Liver (tissue), 3 donors: ENCODE measurements at regions not wholly inside any gene's neighbourhood (a gene's known extent, or its start where the extent isn't known, plus 50 kb on each side); places are given as distances from the start of the nearest gene placed in this dataset.

ENCODE experiments used
- ATF3 ChIP-seq: IDR thresholded peaks from 2 replicates; pipeline ENCODE4 v1.6.1; 2016; ENCODE audit warnings: antibody characterized with exemption
- EGR1 ChIP-seq, 2 donors: IDR thresholded peaks; 2 replicates each; pipeline ENCODE4 v1.6.1; 2016 to 2018; ENCODE audit warnings: antibody characterized with exemption in 2 of 2, low read depth in 2 of 2
- FOXA1 ChIP-seq: IDR thresholded peaks from 2 replicates; pipeline ENCODE4 v1.6.1; 2016; ENCODE audit warnings: antibody characterized with exemption
- GABPA ChIP-seq, 2 donors: IDR thresholded peaks in 1 of 2; conservative IDR thresholded peaks in 1 of 2; 2 replicates each; pipeline ENCODE4 v1.6.1; 2016; ENCODE audit warnings: antibody characterized with exemption in 2 of 2, mild to moderate bottlenecking in 1 of 2, moderate library complexity in 1 of 2
- HNF4A ChIP-seq, 2 donors: conservative IDR thresholded peaks; 2 replicates each; pipeline ENCODE4 v1.6.1; 2016; ENCODE audit warnings: antibody characterized with exemption in 2 of 2, mild to moderate bottlenecking in 2 of 2
- MAX ChIP-seq: IDR thresholded peaks from 2 replicates; pipeline ENCODE4 v1.6.1; 2016; ENCODE audit warnings: antibody characterized with exemption
- RAD21 ChIP-seq, 2 donors: IDR thresholded peaks; 2 replicates each; pipeline ENCODE4 v1.6.1; 2016; ENCODE audit warnings: antibody characterized with exemption in 2 of 2, mild to moderate bottlenecking in 2 of 2
- SP1 ChIP-seq: IDR thresholded peaks from 2 replicates; pipeline ENCODE4 v1.6.1; 2018; ENCODE audit warnings: antibody characterized with exemption, mild to moderate bottlenecking
- TAF1 ChIP-seq: conservative IDR thresholded peaks from 2 replicates; pipeline ENCODE4 v1.6.1; 2016; ENCODE audit warnings: antibody characterized with exemption, mild to moderate bottlenecking
- YY1 ChIP-seq: IDR thresholded peaks from 2 replicates; pipeline ENCODE4 v1.6.1; 2016; ENCODE audit warnings: antibody characterized with exemption, mild to moderate bottlenecking
- TF ChIP-seq, protein P1 (sequence below): fragments of 150-350 bp; IDR thresholded peaks from 2 replicates; pipeline ENCODE4 v1.5.1; 2017; ENCODE audit warnings: improper control_type of control experiment, low read depth, low read length; ENCODE audit not compliant: missing input control
- TF ChIP-seq, protein P2 (sequence below): IDR thresholded peaks from 2 replicates; pipeline ENCODE4 v1.6.1; 2016; ENCODE audit warnings: antibody characterized with exemption, mild to moderate bottlenecking
- TF ChIP-seq, protein P3 (sequence below): IDR thresholded peaks from 2 replicates; pipeline ENCODE4 v1.6.1; 2016; ENCODE audit warnings: antibody characterized with exemption
- donor health status: healthy.
- donor health status: healthy.

GRCh38 chr22:49480896-49481658, 346.6 kb downstream of the BRD1 start:
- TF ChIP-seq, protein P1, sequence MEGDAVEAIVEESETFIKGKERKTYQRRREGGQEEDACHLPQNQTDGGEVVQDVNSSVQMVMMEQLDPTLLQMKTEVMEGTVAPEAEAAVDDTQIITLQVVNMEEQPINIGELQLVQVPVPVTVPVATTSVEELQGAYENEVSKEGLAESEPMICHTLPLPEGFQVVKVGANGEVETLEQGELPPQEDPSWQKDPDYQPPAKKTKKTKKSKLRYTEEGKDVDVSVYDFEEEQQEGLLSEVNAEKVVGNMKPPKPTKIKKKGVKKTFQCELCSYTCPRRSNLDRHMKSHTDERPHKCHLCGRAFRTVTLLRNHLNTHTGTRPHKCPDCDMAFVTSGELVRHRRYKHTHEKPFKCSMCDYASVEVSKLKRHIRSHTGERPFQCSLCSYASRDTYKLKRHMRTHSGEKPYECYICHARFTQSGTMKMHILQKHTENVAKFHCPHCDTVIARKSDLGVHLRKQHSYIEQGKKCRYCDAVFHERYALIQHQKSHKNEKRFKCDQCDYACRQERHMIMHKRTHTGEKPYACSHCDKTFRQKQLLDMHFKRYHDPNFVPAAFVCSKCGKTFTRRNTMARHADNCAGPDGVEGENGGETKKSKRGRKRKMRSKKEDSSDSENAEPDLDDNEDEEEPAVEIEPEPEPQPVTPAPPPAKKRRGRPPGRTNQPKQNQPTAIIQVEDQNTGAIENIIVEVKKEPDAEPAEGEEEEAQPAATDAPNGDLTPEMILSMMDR: no peak
- TF ChIP-seq, protein P2, sequence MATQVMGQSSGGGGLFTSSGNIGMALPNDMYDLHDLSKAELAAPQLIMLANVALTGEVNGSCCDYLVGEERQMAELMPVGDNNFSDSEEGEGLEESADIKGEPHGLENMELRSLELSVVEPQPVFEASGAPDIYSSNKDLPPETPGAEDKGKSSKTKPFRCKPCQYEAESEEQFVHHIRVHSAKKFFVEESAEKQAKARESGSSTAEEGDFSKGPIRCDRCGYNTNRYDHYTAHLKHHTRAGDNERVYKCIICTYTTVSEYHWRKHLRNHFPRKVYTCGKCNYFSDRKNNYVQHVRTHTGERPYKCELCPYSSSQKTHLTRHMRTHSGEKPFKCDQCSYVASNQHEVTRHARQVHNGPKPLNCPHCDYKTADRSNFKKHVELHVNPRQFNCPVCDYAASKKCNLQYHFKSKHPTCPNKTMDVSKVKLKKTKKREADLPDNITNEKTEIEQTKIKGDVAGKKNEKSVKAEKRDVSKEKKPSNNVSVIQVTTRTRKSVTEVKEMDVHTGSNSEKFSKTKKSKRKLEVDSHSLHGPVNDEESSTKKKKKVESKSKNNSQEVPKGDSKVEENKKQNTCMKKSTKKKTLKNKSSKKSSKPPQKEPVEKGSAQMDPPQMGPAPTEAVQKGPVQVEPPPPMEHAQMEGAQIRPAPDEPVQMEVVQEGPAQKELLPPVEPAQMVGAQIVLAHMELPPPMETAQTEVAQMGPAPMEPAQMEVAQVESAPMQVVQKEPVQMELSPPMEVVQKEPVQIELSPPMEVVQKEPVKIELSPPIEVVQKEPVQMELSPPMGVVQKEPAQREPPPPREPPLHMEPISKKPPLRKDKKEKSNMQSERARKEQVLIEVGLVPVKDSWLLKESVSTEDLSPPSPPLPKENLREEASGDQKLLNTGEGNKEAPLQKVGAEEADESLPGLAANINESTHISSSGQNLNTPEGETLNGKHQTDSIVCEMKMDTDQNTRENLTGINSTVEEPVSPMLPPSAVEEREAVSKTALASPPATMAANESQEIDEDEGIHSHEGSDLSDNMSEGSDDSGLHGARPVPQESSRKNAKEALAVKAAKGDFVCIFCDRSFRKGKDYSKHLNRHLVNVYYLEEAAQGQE: no peak
- TF ChIP-seq EGR1 (IDR thresholded peaks at IDR 0.05; ENCODE audit: low read depth in 2 of 2): no peak
- TF ChIP-seq ATF3: no peak
- TF ChIP-seq SP1: no peak
- TF ChIP-seq HNF4A (conservative IDR thresholded peaks at IDR 0.05): no peak
- no peak for TF ChIP-seq RAD21 (IDR thresholded peaks at IDR 0.05)
- TF ChIP-seq YY1: no peak
- TF ChIP-seq MAX: no peak
- TF ChIP-seq TAF1: no peak
- TF ChIP-seq GABPA (IDR thresholded peaks at IDR 0.05 in 1 of 2, conservative IDR thresholded peaks at IDR 0.05 in 1 of 2): no peak
- no peak for TF ChIP-seq FOXA1
- TF ChIP-seq, protein P3, sequence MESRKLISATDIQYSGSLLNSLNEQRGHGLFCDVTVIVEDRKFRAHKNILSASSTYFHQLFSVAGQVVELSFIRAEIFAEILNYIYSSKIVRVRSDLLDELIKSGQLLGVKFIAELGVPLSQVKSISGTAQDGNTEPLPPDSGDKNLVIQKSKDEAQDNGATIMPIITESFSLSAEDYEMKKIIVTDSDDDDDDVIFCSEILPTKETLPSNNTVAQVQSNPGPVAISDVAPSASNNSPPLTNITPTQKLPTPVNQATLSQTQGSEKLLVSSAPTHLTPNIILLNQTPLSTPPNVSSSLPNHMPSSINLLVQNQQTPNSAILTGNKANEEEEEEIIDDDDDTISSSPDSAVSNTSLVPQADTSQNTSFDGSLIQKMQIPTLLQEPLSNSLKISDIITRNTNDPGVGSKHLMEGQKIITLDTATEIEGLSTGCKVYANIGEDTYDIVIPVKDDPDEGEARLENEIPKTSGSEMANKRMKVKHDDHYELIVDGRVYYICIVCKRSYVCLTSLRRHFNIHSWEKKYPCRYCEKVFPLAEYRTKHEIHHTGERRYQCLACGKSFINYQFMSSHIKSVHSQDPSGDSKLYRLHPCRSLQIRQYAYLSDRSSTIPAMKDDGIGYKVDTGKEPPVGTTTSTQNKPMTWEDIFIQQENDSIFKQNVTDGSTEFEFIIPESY: no peak
